IMR-90 (cell line): ENCODE measurements at regions not wholly inside any gene's neighbourhood (a gene's known extent, or its start where the extent isn't known, plus 50 kb on each side); places are given as distances from the start of the nearest gene placed in this dataset.

ENCODE experiments used
- ATAC-seq: fragments of 200-7000 bp; cut with Tn5 transposase; 2 replicates; pipeline ENCODE4 v1.9.1; 2020; ENCODE audit warnings: low read depth, mild to moderate bottlenecking, moderate library complexity
- BruUV-seq: library from RNA; stranded (reverse); fragments of 400-500 nt; replicated peaks from 2 replicates; lab custom pipeline; 2021; lab: Mats Ljungman, UMichigan
- CTCF ChIA-PET: fragments of 300-600 bp; formaldehyde crosslinking; extraction: SDS; loops from one replicate; lab custom pipeline; 2021; ENCODE audit warnings: antibody characterized with exemption; lab: Yijun Ruan, JAX
- POLR2A ChIA-PET: fragments of 300-600 bp; sonication (Branson Sonifier 250); formaldehyde crosslinking; loops from one replicate; lab custom pipeline; 2022; ENCODE audit warnings: antibody characterized with exemption; ENCODE audit not compliant: unreplicated experiment; lab: Charles Lee
- DNase-seq: peaks from one replicate; pipeline ENCODE4 v3.0.0; 2013
- H2AFZ ChIP-seq: replicated peaks from 2 replicates; pipeline ENCODE3; 2013; ENCODE audit warnings: low read length, mild to moderate bottlenecking; ENCODE audit not compliant: poor library complexity
- H2AK5ac ChIP-seq: 2 replicates; pipeline ENCODE4 v1.6.1; 2013; ENCODE audit warnings: low read depth, low read length, inconsistent platforms
- H2AK9ac ChIP-seq: replicated peaks from 2 replicates; pipeline ENCODE3; 2013; ENCODE audit warnings: mild to moderate bottlenecking, low read depth, low read length, moderate library complexity; ENCODE audit not compliant: poor library complexity
- H2BK120ac ChIP-seq: 2 replicates; pipeline ENCODE4 v1.6.1; 2013; ENCODE audit warnings: low read depth, low read length, inconsistent platforms
- H2BK15ac ChIP-seq: 3 replicates; pipeline ENCODE4 v1.6.1; 2013; ENCODE audit warnings: low read depth, low read length, inconsistent platforms
- H2BK20ac ChIP-seq: 2 replicates; pipeline ENCODE4 v1.6.1; 2013; ENCODE audit warnings: low read depth, mild to moderate bottlenecking, inconsistent platforms, low read length, moderate library complexity
- H2BK5ac ChIP-seq: 2 replicates; pipeline ENCODE4 v1.6.1; 2013; ENCODE audit warnings: mild to moderate bottlenecking, low read depth, low read length, inconsistent platforms; ENCODE audit not compliant: poor library complexity, severe bottlenecking
- H3K14ac ChIP-seq: replicated peaks from 2 replicates; pipeline ENCODE4 v1.6.1; 2013; ENCODE audit warnings: low read depth, low read length, inconsistent platforms
- H3K18ac ChIP-seq: 2 replicates; pipeline ENCODE4 v1.6.1; 2013; ENCODE audit warnings: low read depth, low read length, control low read depth
- H3K23ac ChIP-seq: 2 replicates; pipeline ENCODE4 v1.6.1; 2013; ENCODE audit warnings: low read depth, low read length, inconsistent platforms
- H3K27ac ChIP-seq: 2 replicates; pipeline ENCODE4 v1.5.1; 2013; ENCODE audit warnings: mild to moderate bottlenecking, control low read depth, low read length; ENCODE audit not compliant: insufficient read depth
- H3K27me3 ChIP-seq: 2 replicates; pipeline ENCODE4 v1.6.1; 2013; ENCODE audit warnings: low read length; ENCODE audit not compliant: control insufficient read depth, insufficient read depth
- H3K36me3 ChIP-seq: 2 replicates; pipeline ENCODE4 v1.6.1; 2013; ENCODE audit warnings: low read length, mixed read lengths; ENCODE audit not compliant: control insufficient read depth, insufficient read depth
- H3K4ac ChIP-seq: 2 replicates; pipeline ENCODE4 v1.6.1; 2013; ENCODE audit warnings: low read depth, low read length, inconsistent platforms
- H3K4me1 ChIP-seq: 2 replicates; pipeline ENCODE4 v1.6.1; 2013; ENCODE audit warnings: low read length, mixed read lengths; ENCODE audit not compliant: control insufficient read depth, insufficient read depth
- H3K4me2 ChIP-seq: 2 replicates; pipeline ENCODE4 v1.6.1; 2013; ENCODE audit warnings: low read depth, mild to moderate bottlenecking, control low read depth, low read length, moderate library complexity
- H3K4me3 ChIP-seq: 2 replicates; pipeline ENCODE4 v1.5.1; 2013; ENCODE audit warnings: low read depth, mild to moderate bottlenecking, control low read depth, low read length, moderate library complexity; ENCODE audit not compliant: insufficient read depth
- H3K56ac ChIP-seq: 2 replicates; pipeline ENCODE4 v1.6.1; 2013; ENCODE audit warnings: low read length, inconsistent platforms; ENCODE audit not compliant: insufficient read depth; ENCODE audit errors: extremely low read depth
- H3K79me1 ChIP-seq, 2 experiments: 2 replicates each; pipeline ENCODE4 v1.6.1; 2013; ENCODE audit warnings: low read length in 2 of 2, inconsistent platforms in 1 of 2, low read depth in 1 of 2
- H3K9ac ChIP-seq: 2 replicates; pipeline ENCODE4 v1.6.1; 2013; ENCODE audit warnings: low read depth, low read length, control low read depth
- H3K9me1 ChIP-seq: 2 replicates; pipeline ENCODE4 v1.6.1; 2013; ENCODE audit warnings: low read length, inconsistent platforms; ENCODE audit not compliant: insufficient read depth
- H3K9me3 ChIP-seq: 2 replicates; pipeline ENCODE4 v1.6.1; 2013; ENCODE audit warnings: low read length; ENCODE audit not compliant: control insufficient read depth, insufficient read depth
- H4K20me1 ChIP-seq: 2 replicates; pipeline ENCODE4 v1.6.1; 2013; ENCODE audit warnings: low read length, inconsistent platforms; ENCODE audit not compliant: insufficient read depth
- H4K5ac ChIP-seq: 2 replicates; pipeline ENCODE4 v1.6.1; 2013; ENCODE audit warnings: mild to moderate bottlenecking, low read depth, low read length, control low read depth
- H4K8ac ChIP-seq, 2 experiments: 2 replicates each; pipeline ENCODE4 v1.6.1; 2013; ENCODE audit warnings: low read depth in 2 of 2, low read length in 2 of 2, control low read depth in 1 of 2, inconsistent platforms in 1 of 2
- H4K91ac ChIP-seq: 2 replicates; pipeline ENCODE4 v1.6.1; 2013; ENCODE audit warnings: low read depth, low read length, inconsistent platforms; ENCODE audit not compliant: insufficient read depth
- BHLHE40 ChIP-seq: fragments of 150-350 bp; IDR thresholded peaks from 2 replicates; pipeline ENCODE4 v1.6.1; 2016; ENCODE audit warnings: mild to moderate bottlenecking, low read depth, low read length
- CEBPB ChIP-seq: IDR thresholded peaks from 2 replicates; pipeline ENCODE4 v1.6.1; 2012; ENCODE audit warnings: low read depth, low read length, improper control_type of control experiment
- CHD1 ChIP-seq: IDR thresholded peaks from 2 replicates; pipeline ENCODE4 v1.6.1; 2012; ENCODE audit warnings: low read depth, low read length, improper control_type of control experiment
- CTCF ChIP-seq: conservative IDR thresholded peaks from 2 replicates; pipeline ENCODE4 v1.5.1; 2012; ENCODE audit warnings: mild to moderate bottlenecking, low read depth, low read length, improper control_type of control experiment
- ELK1 ChIP-seq: fragments of 150-350 bp; IDR thresholded peaks from 2 replicates; pipeline ENCODE4 v1.6.1; 2016; ENCODE audit warnings: low read depth, mild to moderate bottlenecking, low read length, moderate library complexity, borderline replicate concordance
- FOS ChIP-seq: fragments of 150-350 bp; IDR thresholded peaks from 2 replicates; pipeline ENCODE4 v1.6.1; 2016; ENCODE audit warnings: low read depth, low read length
- MAFK ChIP-seq: IDR thresholded peaks from 2 replicates; pipeline ENCODE4 v1.6.1; 2012; ENCODE audit warnings: low read depth, low read length, improper control_type of control experiment
- MAZ ChIP-seq: IDR thresholded peaks from 2 replicates; pipeline ENCODE4 v1.6.1; 2012; ENCODE audit warnings: low read depth, mild to moderate bottlenecking, low read length, improper control_type of control experiment, moderate library complexity, borderline replicate concordance
- MXI1 ChIP-seq: IDR thresholded peaks from 2 replicates; pipeline ENCODE4 v1.6.1; 2012; ENCODE audit warnings: low read depth, mild to moderate bottlenecking, low read length, moderate library complexity, borderline replicate concordance
- NFE2L2 ChIP-seq: fragments of 150-350 bp; IDR thresholded peaks from 2 replicates; pipeline ENCODE4 v1.6.1; 2016; ENCODE audit warnings: low read depth, mild to moderate bottlenecking, low read length
- POLR2A ChIP-seq: IDR thresholded peaks from 2 replicates; pipeline ENCODE4 v1.6.1; 2012; ENCODE audit warnings: mild to moderate bottlenecking, low read depth, low read length
- RAD21 ChIP-seq: IDR thresholded peaks from 2 replicates; pipeline ENCODE4 v1.6.1; 2012; ENCODE audit warnings: low read length, improper control_type of control experiment
- RCOR1 ChIP-seq: IDR thresholded peaks from 2 replicates; pipeline ENCODE4 v1.6.1; 2012; ENCODE audit warnings: mild to moderate bottlenecking, low read length, improper control_type of control experiment; ENCODE audit not compliant: insufficient replicate concordance
- RFX5 ChIP-seq: IDR thresholded peaks from 2 replicates; pipeline ENCODE4 v1.8.0; 2012; ENCODE audit warnings: low read depth, mild to moderate bottlenecking, low read length, moderate library complexity
- SMC3 ChIP-seq: fragments of 150-350 bp; IDR thresholded peaks from 2 replicates; pipeline ENCODE4 v1.6.1; 2016; ENCODE audit warnings: low read depth, mild to moderate bottlenecking, antibody characterized with exemption, low read length, moderate library complexity
- USF2 ChIP-seq: fragments of 150-350 bp; IDR thresholded peaks from 2 replicates; pipeline ENCODE4 v1.6.1; 2017; ENCODE audit warnings: mild to moderate bottlenecking, antibody characterized with exemption, low read length, low read depth
- dilution Hi-C: fragments of 300-500 bp; cut with HindIII; formaldehyde crosslinking; loops from one replicate; pipeline ENCODE4 v1.14.3; 2018; ENCODE audit warnings: low sequenced_read_pairs; ENCODE audit not compliant: unreplicated experiment
- in situ Hi-C: fragments of 300-500 bp; cut with MboI; formaldehyde crosslinking; loops from 3 replicates; pipeline ENCODE4 v1.14.3; 2019; ENCODE audit warnings: low sequenced_read_pairs, inconsistent platforms, mixed read lengths
- intact Hi-C: fragments of 100-400 bp; cut with micrococcal nuclease; formaldehyde crosslinking; loops from 2 replicates; pipeline ENCODE4 v1.10.0; 2022

- Histone ChIP-seq H3K27me3 (no peaks in the 10 kb centered on the region), H2AFZ (no peak overlapping the region), H4K5ac (no peak overlapping the region), H4K91ac (no peak overlapping the region), H3K14ac (no peak overlapping the region), H4K8ac (no peak overlapping the region), H3K18ac (no peak overlapping the region), H3K27ac (no peak overlapping the region), H3K79me1 (no peaks in the 10 kb centered on the region), H3K4me2 (no peak overlapping the region), H2AK9ac (no peak overlapping the region), H3K4me1 (no peaks in the 10 kb centered on the region), H4K20me1 (no peaks in the 10 kb centered on the region), H3K36me3 (no peaks in the 10 kb centered on the region), H3K56ac (no peak overlapping the region), H3K9ac (no peak overlapping the region), H2BK120ac (no peak overlapping the region), H3K4ac (no peak overlapping the region), H2BK20ac (no peak overlapping the region), H3K4me3 (no peak overlapping the region), H2BK15ac (no peak overlapping the region), H2AK5ac (no peak overlapping the region), H3K23ac (no peak overlapping the region), H3K9me3 (no peaks in the 10 kb centered on the region), H2BK5ac (no peak overlapping the region), H3K9me1 (no peaks in the 10 kb centered on the region)
- ATAC-seq, result no peak
- DNase-seq, result no peak
- no peak for TF ChIP-seq CHD1
- TF ChIP-seq ELK1, result no peak
- no peak for TF ChIP-seq USF2
- TF ChIP-seq RFX5, result no peak
- no peak for TF ChIP-seq CTCF
- no peak for TF ChIP-seq BHLHE40
- no peak for TF ChIP-seq MAFK
- TF ChIP-seq NFE2L2, result no peak
- TF ChIP-seq MXI1, result no peak
- no peak for TF ChIP-seq CEBPB
- TF ChIP-seq RAD21, result no peak
- TF ChIP-seq SMC3, result no peak
- no peak for TF ChIP-seq FOS
- TF ChIP-seq POLR2A, result no peak
- no peak for TF ChIP-seq MAZ
- TF ChIP-seq RCOR1, result no peak
- no TSS peak for BruUV-seq
- dilution Hi-C loops (no loop called here), intact Hi-C loops (no loop called here), in situ Hi-C loops (no loop called here)
- CTCF ChIA-PET, result no interaction called here
- POLR2A ChIA-PET, result no interaction called here
Observed at GRCh38 chr16:60611844-60612243, 1424.4 kb downstream of the CDH8 start.
